Liver (tissue), 8 donors: ENCODE measurements at regions not wholly inside any gene's neighbourhood (a gene's known extent, or its start where the extent isn't known, plus 50 kb on each side); places are given as distances from the start of the nearest gene placed in this dataset.

Source experiments
- DNase-seq: peaks from one replicate; pipeline ENCODE4 v3.0.0-alpha.2; 2017; ENCODE audit warnings: low spot score
- H3K27ac ChIP-seq, 2 donors: one replicate each; pipeline ENCODE4 v1.7.0; 2013; ENCODE audit warnings: inconsistent platforms in 2 of 2, low read length in 2 of 2, control low read depth in 1 of 2, low read depth in 1 of 2, mild to moderate bottlenecking in 1 of 2
- H3K27me3 ChIP-seq, 4 donors: one replicate each; pipeline versions ENCODE4 v1.6.1 to v1.7.0; 2013; ENCODE audit warnings: low read length in 3 of 4, inconsistent platforms in 1 of 4, mild to moderate bottlenecking in 1 of 4, moderate library complexity in 1 of 4; ENCODE audit not compliant: control insufficient read depth in 4 of 4, insufficient read depth in 4 of 4
- H3K36me3 ChIP-seq, 4 donors: one replicate each; pipeline versions ENCODE4 v1.6.1 to v1.7.0; 2013; ENCODE audit warnings: low read length in 3 of 4, mild to moderate bottlenecking in 3 of 4, low read depth in 1 of 4, moderate library complexity in 1 of 4; ENCODE audit not compliant: control insufficient read depth in 4 of 4, insufficient read depth in 3 of 4
- H3K4me1 ChIP-seq, 4 donors: one replicate each; pipeline versions ENCODE4 v1.6.1 to v1.7.0; 2013; ENCODE audit warnings: low read length in 3 of 4, mild to moderate bottlenecking in 3 of 4, moderate library complexity in 1 of 4; ENCODE audit not compliant: control insufficient read depth in 4 of 4, insufficient read depth in 4 of 4
- H3K4me3 ChIP-seq, 3 donors: one replicate each; pipeline versions ENCODE4 v1.6.1 to v1.7.0; 2013; ENCODE audit warnings: low read length in 3 of 3, control low read depth in 1 of 3, low read depth in 1 of 3, mild to moderate bottlenecking in 1 of 3
- H3K9ac ChIP-seq, 2 donors: one replicate each; pipeline ENCODE4 v1.7.0; 2013; ENCODE audit warnings: low read length in 2 of 2, mild to moderate bottlenecking in 2 of 2, moderate library complexity in 2 of 2, control low read depth in 1 of 2, low read depth in 1 of 2
- H3K9me3 ChIP-seq, 4 donors: one replicate each; pipeline versions ENCODE4 v1.6.1 to v1.7.0; 2013; ENCODE audit warnings: low read length in 3 of 4; ENCODE audit not compliant: control insufficient read depth in 4 of 4
- ATF3 ChIP-seq: IDR thresholded peaks from 2 replicates; pipeline ENCODE4 v1.6.1; 2016; ENCODE audit warnings: antibody characterized with exemption
- CTCF ChIP-seq: fragments of 150-350 bp; IDR thresholded peaks from 2 replicates; pipeline ENCODE4 v1.5.1; 2017; ENCODE audit warnings: improper control_type of control experiment, low read depth, low read length; ENCODE audit not compliant: missing input control
- EGR1 ChIP-seq, 2 donors: IDR thresholded peaks; 2 replicates each; pipeline ENCODE4 v1.6.1; 2016 to 2018; ENCODE audit warnings: antibody characterized with exemption in 2 of 2, low read depth in 2 of 2
- FOXA1 ChIP-seq: IDR thresholded peaks from 2 replicates; pipeline ENCODE4 v1.6.1; 2016; ENCODE audit warnings: antibody characterized with exemption
- FOXA2 ChIP-seq: IDR thresholded peaks from 2 replicates; pipeline ENCODE4 v1.6.1; 2016; ENCODE audit warnings: antibody characterized with exemption
- GABPA ChIP-seq, 2 donors: IDR thresholded peaks in 1 of 2; conservative IDR thresholded peaks in 1 of 2; 2 replicates each; pipeline ENCODE4 v1.6.1; 2016; ENCODE audit warnings: antibody characterized with exemption in 2 of 2, mild to moderate bottlenecking in 1 of 2, moderate library complexity in 1 of 2
- HNF4A ChIP-seq, 2 donors: conservative IDR thresholded peaks; 2 replicates each; pipeline ENCODE4 v1.6.1; 2016; ENCODE audit warnings: antibody characterized with exemption in 2 of 2, mild to moderate bottlenecking in 2 of 2
- HNF4G ChIP-seq: IDR thresholded peaks from 2 replicates; pipeline ENCODE4 v1.6.1; 2016; ENCODE audit warnings: antibody characterized with exemption
- JUND ChIP-seq, 2 donors: IDR thresholded peaks; 2 replicates each; pipeline ENCODE4 v1.6.1; 2016; ENCODE audit warnings: antibody characterized with exemption in 2 of 2
- NR2F2 ChIP-seq: IDR thresholded peaks from 2 replicates; pipeline ENCODE4 v1.6.1; 2016; ENCODE audit warnings: antibody characterized with exemption
- RAD21 ChIP-seq, 2 donors: IDR thresholded peaks; 2 replicates each; pipeline ENCODE4 v1.6.1; 2016; ENCODE audit warnings: antibody characterized with exemption in 2 of 2, mild to moderate bottlenecking in 2 of 2
- RXRA ChIP-seq, 2 donors: IDR thresholded peaks; 2 replicates each; pipeline ENCODE4 v1.6.1; 2017 to 2018; ENCODE audit warnings: antibody characterized with exemption in 2 of 2, mild to moderate bottlenecking in 1 of 2
- SP1 ChIP-seq: IDR thresholded peaks from 2 replicates; pipeline ENCODE4 v1.6.1; 2018; ENCODE audit warnings: antibody characterized with exemption, mild to moderate bottlenecking
- TAF1 ChIP-seq: conservative IDR thresholded peaks from 2 replicates; pipeline ENCODE4 v1.6.1; 2016; ENCODE audit warnings: antibody characterized with exemption, mild to moderate bottlenecking
- YY1 ChIP-seq: IDR thresholded peaks from 2 replicates; pipeline ENCODE4 v1.6.1; 2016; ENCODE audit warnings: antibody characterized with exemption, mild to moderate bottlenecking
- WGBS: extraction: QIAGEN DNeasy Blood & Tissue Kit; methylation state at CpG from one replicate; pipeline ENCODE4 v1.1.7; 2013; 5-methylcytosine and 5-hydroxymethylcytosine counted together
- TF ChIP-seq, protein P1 (sequence below): IDR thresholded peaks from 2 replicates; pipeline ENCODE4 v1.6.1; 2016; ENCODE audit warnings: antibody characterized with exemption
- TF ChIP-seq, protein P2 (sequence below): IDR thresholded peaks from 2 replicates; pipeline ENCODE4 v1.6.1; 2016; ENCODE audit warnings: antibody characterized with exemption, mild to moderate bottlenecking
- donor health status: healthy.
- donor health status: healthy.
- donor health status: healthy.
- donor health status: healthy.
- donor health status: healthy.

DNA sequence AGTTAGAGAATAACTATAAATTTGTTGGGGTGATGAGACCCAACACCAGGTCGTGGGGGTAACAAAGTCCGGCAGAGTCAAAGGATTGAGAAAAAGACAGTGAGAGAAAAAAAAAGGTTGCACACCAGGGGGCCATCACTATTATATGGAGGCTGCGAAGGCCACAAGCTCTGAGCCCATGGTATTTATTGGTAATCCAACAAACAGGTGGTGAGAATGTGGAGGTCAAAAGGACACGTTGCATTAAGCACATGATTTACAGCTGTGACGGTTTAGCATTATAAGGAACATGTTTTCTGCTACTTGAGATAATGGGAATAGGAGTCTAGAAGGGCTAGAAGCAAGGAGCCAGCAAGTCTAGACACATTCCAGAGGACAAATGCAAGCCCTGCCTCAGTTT lies 2202.2 kb upstream of the C9orf72 start:
- no peak for DNase-seq
- Histone ChIP-seq H3K27me3 (no peaks in the 10 kb centered on the region), H3K27ac (no peak overlapping the region), H3K9ac (no peak overlapping the region), H3K4me1 (no peaks in the 10 kb centered on the region), H3K4me3 (no peak overlapping the region), H3K36me3 (no peaks in the 10 kb centered on the region), H3K9me3 (no peaks in the 10 kb centered on the region)
- no peak for TF ChIP-seq EGR1 (IDR thresholded peaks at IDR 0.05; ENCODE audit: low read depth in 2 of 2)
- TF ChIP-seq JUND (IDR thresholded peaks at IDR 0.05), result no peak
- no peak for TF ChIP-seq HNF4G
- no peak for TF ChIP-seq GABPA (IDR thresholded peaks at IDR 0.05 in 1 of 2, conservative IDR thresholded peaks at IDR 0.05 in 1 of 2)
- TF ChIP-seq FOXA2, result no peak
- TF ChIP-seq, protein P1, sequence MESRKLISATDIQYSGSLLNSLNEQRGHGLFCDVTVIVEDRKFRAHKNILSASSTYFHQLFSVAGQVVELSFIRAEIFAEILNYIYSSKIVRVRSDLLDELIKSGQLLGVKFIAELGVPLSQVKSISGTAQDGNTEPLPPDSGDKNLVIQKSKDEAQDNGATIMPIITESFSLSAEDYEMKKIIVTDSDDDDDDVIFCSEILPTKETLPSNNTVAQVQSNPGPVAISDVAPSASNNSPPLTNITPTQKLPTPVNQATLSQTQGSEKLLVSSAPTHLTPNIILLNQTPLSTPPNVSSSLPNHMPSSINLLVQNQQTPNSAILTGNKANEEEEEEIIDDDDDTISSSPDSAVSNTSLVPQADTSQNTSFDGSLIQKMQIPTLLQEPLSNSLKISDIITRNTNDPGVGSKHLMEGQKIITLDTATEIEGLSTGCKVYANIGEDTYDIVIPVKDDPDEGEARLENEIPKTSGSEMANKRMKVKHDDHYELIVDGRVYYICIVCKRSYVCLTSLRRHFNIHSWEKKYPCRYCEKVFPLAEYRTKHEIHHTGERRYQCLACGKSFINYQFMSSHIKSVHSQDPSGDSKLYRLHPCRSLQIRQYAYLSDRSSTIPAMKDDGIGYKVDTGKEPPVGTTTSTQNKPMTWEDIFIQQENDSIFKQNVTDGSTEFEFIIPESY, result no peak
- no peak for TF ChIP-seq ATF3
- no peak for TF ChIP-seq CTCF
- no peak for TF ChIP-seq FOXA1
- no peak for TF ChIP-seq YY1
- no peak for TF ChIP-seq NR2F2
- no peak for TF ChIP-seq HNF4A (conservative IDR thresholded peaks at IDR 0.05)
- no peak for TF ChIP-seq RAD21 (IDR thresholded peaks at IDR 0.05)
- TF ChIP-seq SP1, result no peak
- no peak for TF ChIP-seq TAF1
- WGBS, result 71% methylated on average over 5 of the region's 5 CpGs

GRCh38 chr9:29778281-29778849 lies 2205.1 kb upstream of the C9orf72 start:
- no peaks in the 10 kb centered on the region for H3K9me3 ChIP-seq
- WGBS, result 73% methylated on average over 7 of the region's 7 CpGs
- no peaks in the 10 kb centered on the region for H3K36me3 ChIP-seq
- H3K4me3 ChIP-seq, result no peak overlapping the region
- H3K27me3 ChIP-seq, result no peaks in the 10 kb centered on the region
- TF ChIP-seq EGR1 (IDR thresholded peaks at IDR 0.05; ENCODE audit: low read depth in 2 of 2), result no peak
- no peak for TF ChIP-seq SP1
- TF ChIP-seq GABPA (IDR thresholded peaks at IDR 0.05 in 1 of 2, conservative IDR thresholded peaks at IDR 0.05 in 1 of 2), result no peak
- no peak for TF ChIP-seq NR2F2
- no peak for TF ChIP-seq HNF4G
- TF ChIP-seq RXRA (IDR thresholded peaks at IDR 0.05), result no peak
- TF ChIP-seq ATF3, result no peak
- TF ChIP-seq TAF1, result no peak
- TF ChIP-seq, protein P1, result no peak
- no peak for TF ChIP-seq CTCF
- TF ChIP-seq, protein P2, sequence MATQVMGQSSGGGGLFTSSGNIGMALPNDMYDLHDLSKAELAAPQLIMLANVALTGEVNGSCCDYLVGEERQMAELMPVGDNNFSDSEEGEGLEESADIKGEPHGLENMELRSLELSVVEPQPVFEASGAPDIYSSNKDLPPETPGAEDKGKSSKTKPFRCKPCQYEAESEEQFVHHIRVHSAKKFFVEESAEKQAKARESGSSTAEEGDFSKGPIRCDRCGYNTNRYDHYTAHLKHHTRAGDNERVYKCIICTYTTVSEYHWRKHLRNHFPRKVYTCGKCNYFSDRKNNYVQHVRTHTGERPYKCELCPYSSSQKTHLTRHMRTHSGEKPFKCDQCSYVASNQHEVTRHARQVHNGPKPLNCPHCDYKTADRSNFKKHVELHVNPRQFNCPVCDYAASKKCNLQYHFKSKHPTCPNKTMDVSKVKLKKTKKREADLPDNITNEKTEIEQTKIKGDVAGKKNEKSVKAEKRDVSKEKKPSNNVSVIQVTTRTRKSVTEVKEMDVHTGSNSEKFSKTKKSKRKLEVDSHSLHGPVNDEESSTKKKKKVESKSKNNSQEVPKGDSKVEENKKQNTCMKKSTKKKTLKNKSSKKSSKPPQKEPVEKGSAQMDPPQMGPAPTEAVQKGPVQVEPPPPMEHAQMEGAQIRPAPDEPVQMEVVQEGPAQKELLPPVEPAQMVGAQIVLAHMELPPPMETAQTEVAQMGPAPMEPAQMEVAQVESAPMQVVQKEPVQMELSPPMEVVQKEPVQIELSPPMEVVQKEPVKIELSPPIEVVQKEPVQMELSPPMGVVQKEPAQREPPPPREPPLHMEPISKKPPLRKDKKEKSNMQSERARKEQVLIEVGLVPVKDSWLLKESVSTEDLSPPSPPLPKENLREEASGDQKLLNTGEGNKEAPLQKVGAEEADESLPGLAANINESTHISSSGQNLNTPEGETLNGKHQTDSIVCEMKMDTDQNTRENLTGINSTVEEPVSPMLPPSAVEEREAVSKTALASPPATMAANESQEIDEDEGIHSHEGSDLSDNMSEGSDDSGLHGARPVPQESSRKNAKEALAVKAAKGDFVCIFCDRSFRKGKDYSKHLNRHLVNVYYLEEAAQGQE, result no peak
- TF ChIP-seq HNF4A (conservative IDR thresholded peaks at IDR 0.05), result no peak
- no peak for TF ChIP-seq FOXA2
- no peak for TF ChIP-seq RAD21 (IDR thresholded peaks at IDR 0.05)
- no peak for TF ChIP-seq JUND (IDR thresholded peaks at IDR 0.05)
- DNase-seq, result no peak
- no peaks in the 10 kb centered on the region for H3K4me1 ChIP-seq
- no peak overlapping the region for H3K9ac ChIP-seq
- H3K27ac ChIP-seq, result no peak overlapping the region
